C4-2B (cell line): ENCODE measurements at regions not wholly inside any gene's neighbourhood (a gene's known extent, or its start where the extent isn't known, plus 50 kb on each side); places are given as distances from the start of the nearest gene placed in this dataset.

Experiments
- ZFX ChIP-seq: fragments of 450-650 bp; IDR thresholded peaks from 2 replicates; pipeline ENCODE4 v1.6.1; 2017
- TF ChIP-seq, protein P1 (sequence below): fragments of 450-650 bp; conservative IDR thresholded peaks from 2 replicates; pipeline ENCODE4 v1.5.1; 2017; ENCODE audit warnings: mild to moderate bottlenecking

DNA sequence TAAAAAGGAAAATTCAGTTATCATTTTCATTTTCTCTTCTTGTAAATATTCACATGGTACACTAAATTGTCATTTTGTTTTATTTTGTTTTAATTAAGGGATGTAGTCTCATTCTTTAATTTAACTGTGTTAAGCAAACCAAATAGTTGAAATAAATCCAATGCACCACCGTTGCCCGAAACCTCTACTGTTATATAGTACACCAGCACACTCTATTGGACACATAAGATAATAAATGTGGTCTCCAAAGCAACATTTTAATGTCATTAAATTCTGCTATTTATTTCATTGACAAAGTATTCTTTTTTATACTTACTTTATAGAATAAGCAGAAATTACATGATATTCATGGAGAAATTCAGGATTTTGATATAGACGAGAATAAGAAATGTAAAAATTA is 156.4 kb upstream of the FREM2 start:
- TF ChIP-seq, protein P1, sequence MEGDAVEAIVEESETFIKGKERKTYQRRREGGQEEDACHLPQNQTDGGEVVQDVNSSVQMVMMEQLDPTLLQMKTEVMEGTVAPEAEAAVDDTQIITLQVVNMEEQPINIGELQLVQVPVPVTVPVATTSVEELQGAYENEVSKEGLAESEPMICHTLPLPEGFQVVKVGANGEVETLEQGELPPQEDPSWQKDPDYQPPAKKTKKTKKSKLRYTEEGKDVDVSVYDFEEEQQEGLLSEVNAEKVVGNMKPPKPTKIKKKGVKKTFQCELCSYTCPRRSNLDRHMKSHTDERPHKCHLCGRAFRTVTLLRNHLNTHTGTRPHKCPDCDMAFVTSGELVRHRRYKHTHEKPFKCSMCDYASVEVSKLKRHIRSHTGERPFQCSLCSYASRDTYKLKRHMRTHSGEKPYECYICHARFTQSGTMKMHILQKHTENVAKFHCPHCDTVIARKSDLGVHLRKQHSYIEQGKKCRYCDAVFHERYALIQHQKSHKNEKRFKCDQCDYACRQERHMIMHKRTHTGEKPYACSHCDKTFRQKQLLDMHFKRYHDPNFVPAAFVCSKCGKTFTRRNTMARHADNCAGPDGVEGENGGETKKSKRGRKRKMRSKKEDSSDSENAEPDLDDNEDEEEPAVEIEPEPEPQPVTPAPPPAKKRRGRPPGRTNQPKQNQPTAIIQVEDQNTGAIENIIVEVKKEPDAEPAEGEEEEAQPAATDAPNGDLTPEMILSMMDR = peak; percentile 49
- no peak for TF ChIP-seq ZFX
